GM12878 (cell line): ENCODE measurements at regions not wholly inside any gene's neighbourhood (a gene's known extent, or its start where the extent isn't known, plus 50 kb on each side); places are given as distances from the start of the nearest gene placed in this dataset.

ENCODE experiments used
- ATAC-seq: fragments of 200-7000 bp; cut with Tn5 transposase; 3 replicates; pipeline ENCODE4 v1.9.1; 2020; ENCODE audit warnings: mild to moderate bottlenecking, moderate library complexity
- BruUV-seq: library from RNA; stranded (reverse); fragments of 400-500 nt; replicated peaks from 2 replicates; lab custom pipeline; 2021; lab: Mats Ljungman, UMichigan
- CTCF ChIA-PET: fragments of 300-600 bp; sonication (Branson Sonifier 250); formaldehyde crosslinking; extraction: SDS; loops from one replicate; lab custom pipeline; 2021; ENCODE audit warnings: inconsistent platforms; lab: Yijun Ruan, JAX
- POLR2A ChIA-PET: fragments of 350-600 bp; formaldehyde crosslinking; extraction: SDS; loops from one replicate; lab custom pipeline; 2021; ENCODE audit warnings: inconsistent platforms; lab: Charles Lee
- RAD21 ChIA-PET: fragments of 300-600 bp; sonication (Branson Sonifier 250); formaldehyde crosslinking; loops from one replicate; lab custom pipeline; 2023; ENCODE audit warnings: antibody characterized with exemption; ENCODE audit not compliant: unreplicated experiment; lab: Charles Lee
- SMC1A ChIA-PET: fragments of 300-600 bp; sonication (Branson Sonifier 250); formaldehyde crosslinking; loops from one replicate; lab custom pipeline; 2023; ENCODE audit not compliant: unreplicated experiment, uncharacterized antibody; lab: Charles Lee
- DNase-seq: peaks from one replicate; pipeline ENCODE4 v3.0.0-alpha.2; 2011; ENCODE audit warnings: low read depth, low spot score
- FAIRE-seq: peaks from 3 replicates; lab custom pipeline; 2011; peaks lifted over from hg19 to GRCh38; lab: Jason Lieb, UNC
- H2AFZ ChIP-seq: 2 replicates; pipeline ENCODE4 v1.6.0; 2011; ENCODE audit warnings: low read depth, low read length, control low read depth; ENCODE audit not compliant: control insufficient read depth
- H3K27ac ChIP-seq: 2 replicates; pipeline ENCODE4 v1.5.1; 2011; ENCODE audit warnings: control low read depth; ENCODE audit not compliant: control insufficient read depth, insufficient read depth
- H3K27me3 ChIP-seq, 2 experiments: replicated peaks in 1 of 2; 2 replicates each; pipeline versions ENCODE4 v1.6.0 to v1.6.1; 2011; ENCODE audit warnings: low read length in 1 of 2; ENCODE audit not compliant: control insufficient read depth in 2 of 2, insufficient read depth in 2 of 2
- H3K36me3 ChIP-seq, 2 experiments: 2 replicates each; pipeline ENCODE4 v1.5.1; 2011; ENCODE audit warnings: low read length in 1 of 2; ENCODE audit not compliant: control insufficient read depth in 2 of 2, insufficient read depth in 2 of 2
- H3K4me1 ChIP-seq: 2 replicates; pipeline ENCODE4 v1.6.1; 2011; ENCODE audit warnings: mild to moderate bottlenecking, low read length, moderate library complexity, mixed read lengths; ENCODE audit not compliant: control insufficient read depth, insufficient read depth
- H3K4me2 ChIP-seq: 2 replicates; pipeline ENCODE4 v1.6.0; 2011; ENCODE audit warnings: control low read depth; ENCODE audit not compliant: control insufficient read depth, insufficient read depth
- H3K4me3 ChIP-seq: fragments of 200-600 bp; sonication (generic); 2 replicates; pipeline ENCODE4 v1.5.1; 2016
- H3K79me2 ChIP-seq: 2 replicates; pipeline ENCODE4 v1.6.0; 2011; ENCODE audit warnings: low read length; ENCODE audit not compliant: control insufficient read depth, insufficient read depth
- H3K9ac ChIP-seq: 2 replicates; pipeline ENCODE4 v1.8.0; 2011; ENCODE audit warnings: low read length, control low read depth, mixed read lengths; ENCODE audit not compliant: control insufficient read depth, insufficient read depth
- H3K9me3 ChIP-seq: replicated peaks from 3 replicates; pipeline ENCODE4 v1.5.1; 2011; ENCODE audit warnings: mild to moderate bottlenecking, low read length; ENCODE audit not compliant: control insufficient read depth, insufficient read depth
- H4K20me1 ChIP-seq: 2 replicates; pipeline ENCODE4 v1.6.0; 2011; ENCODE audit not compliant: control insufficient read depth, insufficient read depth
- BACH1 ChIP-seq: fragments of 450-650 bp; IDR thresholded peaks from 2 replicates; pipeline ENCODE4 v1.6.1; 2017; ENCODE audit warnings: mild to moderate bottlenecking, borderline replicate concordance
- BMI1 ChIP-seq: fragments of 450-650 bp; IDR thresholded peaks from 2 replicates; pipeline ENCODE4 v1.6.1; 2016; ENCODE audit warnings: mild to moderate bottlenecking, moderate library complexity, borderline replicate concordance
- CREB1 ChIP-seq: IDR thresholded peaks from 2 replicates; pipeline ENCODE4 v1.6.1; 2012; ENCODE audit warnings: low read depth, mild to moderate bottlenecking, inconsistent platforms
- HDAC6 ChIP-seq: fragments of 200-600 bp; sonication (generic); IDR thresholded peaks from one replicate; pipeline ENCODE4 v1.8.0; 2017; ENCODE audit warnings: antibody characterized with exemption; ENCODE audit not compliant: unreplicated experiment
- MAX ChIP-seq: IDR thresholded peaks from 2 replicates; pipeline ENCODE4 v1.6.1; 2012; ENCODE audit warnings: low read depth, low read length, improper control_type of control experiment
- NFIC ChIP-seq: IDR thresholded peaks from 2 replicates; pipeline ENCODE4 v1.6.1; 2012; ENCODE audit warnings: low read depth, mild to moderate bottlenecking, inconsistent platforms, low read length, moderate library complexity
- NFXL1 ChIP-seq: fragments of 450-650 bp; IDR thresholded peaks from 2 replicates; pipeline ENCODE4 v1.6.1; 2017; ENCODE audit warnings: antibody characterized with exemption, mild to moderate bottlenecking, borderline replicate concordance
- POLR2AphosphoS2 ChIP-seq: IDR thresholded peaks from 2 replicates; pipeline ENCODE4 v1.6.1; 2011; ENCODE audit warnings: low read depth, mild to moderate bottlenecking, low read length, improper control_type of control experiment, moderate library complexity
- RAD21 ChIP-seq: IDR thresholded peaks from 2 replicates; pipeline ENCODE4 v1.6.1; 2011; ENCODE audit warnings: mild to moderate bottlenecking, low read depth, low read length, moderate library complexity; ENCODE audit not compliant: insufficient read depth
- RELB ChIP-seq: fragments of 450-650 bp; IDR thresholded peaks from 2 replicates; pipeline ENCODE4 v1.6.1; 2017; ENCODE audit warnings: low read depth, mild to moderate bottlenecking, moderate library complexity
- SKIL ChIP-seq: fragments of 450-650 bp; IDR thresholded peaks from 2 replicates; pipeline ENCODE4 v1.6.1; 2017; ENCODE audit warnings: mild to moderate bottlenecking, low read depth, inconsistent platforms; ENCODE audit not compliant: poor library complexity, severe bottlenecking
- SMARCA5 ChIP-seq: fragments of 450-650 bp; IDR thresholded peaks from 2 replicates; pipeline ENCODE4 v1.6.1; 2017; ENCODE audit warnings: mild to moderate bottlenecking
- SMC3 ChIP-seq: IDR thresholded peaks from 2 replicates; pipeline ENCODE4 v1.6.1; 2011; ENCODE audit warnings: low read length, improper control_type of control experiment, borderline replicate concordance
- SREBF1 ChIP-seq: IDR thresholded peaks from 2 replicates; pipeline ENCODE4 v1.6.1; 2012; ENCODE audit warnings: mild to moderate bottlenecking, low read length
- STAT1 ChIP-seq: fragments of 450-650 bp; conservative IDR thresholded peaks from 2 replicates; pipeline ENCODE4 v1.6.1; 2014; ENCODE audit warnings: antibody characterized with exemption, mild to moderate bottlenecking
- ZBED1 ChIP-seq: IDR thresholded peaks from 2 replicates; pipeline ENCODE4 v1.6.1; 2016; ENCODE audit warnings: borderline replicate concordance
- ZBTB40 ChIP-seq: fragments of 450-650 bp; IDR thresholded peaks from 2 replicates; pipeline ENCODE4 v1.6.1; 2016; ENCODE audit warnings: mild to moderate bottlenecking, moderate library complexity, borderline replicate concordance
- WGBS: methylation state at CpG from one replicate; pipeline ENCODE4 v1.1.6; 2016; ENCODE audit warnings: low lambda C conversion rate; ENCODE audit not compliant: insufficient replicate concordance, insufficient coverage; ENCODE audit errors: missing lambda C conversion rate; 5-methylcytosine and 5-hydroxymethylcytosine counted together
- in situ Hi-C: fragments of 300-500 bp; cut with MboI; formaldehyde crosslinking; loops from 9 replicates; pipeline ENCODE4 v1.14.3; 2018; ENCODE audit warnings: mixed read lengths
- intact Hi-C: fragments of 100-400 bp; cut with micrococcal nuclease; formaldehyde crosslinking; loops from one replicate; pipeline ENCODE4 v1.14.2; 2022; ENCODE audit not compliant: unreplicated experiment

- H3K9ac ChIP-seq, result no peak overlapping the region
- FAIRE-seq, result no peak
- ChIA-PET SMC1A (interaction anchor here (0.6 kb wide), 1 partner anchor 424 kb away, joined by 3 read pairs; no protein-coding TSS in a partner anchor), CTCF (no interaction called here), POLR2A (no interaction called here), RAD21 (no interaction called here)
- 18% methylated on average over 10 of the region's 10 CpGs for WGBS
- no peak for ATAC-seq
- no peak overlapping the region for H2AFZ ChIP-seq
- in situ Hi-C loops (no loop called here), intact Hi-C loops (no loop called here)
- no peak overlapping the region for H3K27ac ChIP-seq
- H3K36me3 ChIP-seq, result no peaks in the 10 kb centered on the region
- no peak for DNase-seq
- no peaks in the 10 kb centered on the region for H3K79me2 ChIP-seq
- H3K4me2 ChIP-seq, result no peak overlapping the region
- H4K20me1 ChIP-seq, result no peaks in the 10 kb centered on the region
- BruUV-seq, result no TSS peak
- H3K4me1 ChIP-seq, result no peaks in the 10 kb centered on the region
- no peaks in the 10 kb centered on the region for H3K9me3 ChIP-seq
- H3K4me3 ChIP-seq, result no peak overlapping the region
- H3K27me3 ChIP-seq, result no peaks in the 10 kb centered on the region
- TF ChIP-seq RELB, result no peak
- no peak for TF ChIP-seq BMI1
- TF ChIP-seq ZBED1, result no peak
- TF ChIP-seq SMARCA5, result no peak
- no peak for TF ChIP-seq SREBF1
- no peak for TF ChIP-seq SKIL
- no peak for TF ChIP-seq POLR2AphosphoS2
- no peak for TF ChIP-seq NFIC
- TF ChIP-seq MAX, result no peak
- TF ChIP-seq BACH1, result no peak
- TF ChIP-seq CREB1, result no peak
- TF ChIP-seq ZBTB40, result no peak
- TF ChIP-seq RAD21, result no peak
- no peak for TF ChIP-seq HDAC6
- TF ChIP-seq STAT1, result no peak
- no peak for TF ChIP-seq NFXL1
- TF ChIP-seq SMC3, result no peak
These were observed 110.5 kb downstream of the GATA6 start for GRCh38 chr18:22279741-22280452.
